Spleen (tissue), 11 donors: ENCODE measurements at regions not wholly inside any gene's neighbourhood (a gene's known extent, or its start where the extent isn't known, plus 50 kb on each side); places are given as distances from the start of the nearest gene placed in this dataset.

Experiments used
- DNase-seq: peaks from one replicate; pipeline ENCODE4 v3.0.0-alpha.2; 2020
- H3K27ac ChIP-seq, 8 donors: fragments of 200-600 bp; sonication (generic) in 7 of 8; 1 replicate in 4 of 8; 2 replicates in 4 of 8; pipeline versions ENCODE4 v1.5.0 to v1.8.0; 2016 to 2021; ENCODE audit warnings: inconsistent platforms in 4 of 8, mild to moderate bottlenecking in 4 of 8, moderate library complexity in 1 of 8
- H3K27me3 ChIP-seq, 7 donors: fragments of 200-600 bp; sonication (generic) in 6 of 7; replicated peaks in 1 of 7; 1 replicate in 4 of 7; 2 replicates in 3 of 7; pipeline versions ENCODE4 v1.5.0 to v1.8.0; 2016 to 2021; ENCODE audit warnings: inconsistent platforms in 3 of 7, mild to moderate bottlenecking in 1 of 7
- H3K36me3 ChIP-seq, 6 donors: fragments of 200-600 bp; sonication (generic) in 5 of 6; 1 replicate in 4 of 6; 2 replicates in 2 of 6; pipeline versions ENCODE4 v1.5.0 to v1.8.0; 2016 to 2021; ENCODE audit warnings: inconsistent platforms in 2 of 6
- H3K4me1 ChIP-seq, 6 donors: fragments of 200-600 bp; sonication (generic) in 5 of 6; 1 replicate in 3 of 6; 2 replicates in 3 of 6; pipeline versions ENCODE4 v1.5.0 to v1.8.0; 2016 to 2021; ENCODE audit warnings: inconsistent platforms in 3 of 6
- H3K4me3 ChIP-seq, 8 donors: fragments of 200-600 bp; sonication (generic) in 7 of 8; 1 replicate in 4 of 8; 2 replicates in 4 of 8; pipeline versions ENCODE4 v1.5.0 to v1.8.0; 2016 to 2021; ENCODE audit warnings: inconsistent platforms in 4 of 8, mild to moderate bottlenecking in 4 of 8, moderate library complexity in 2 of 8
- H3K9me3 ChIP-seq, 8 donors: fragments of 200-600 bp; sonication (generic) in 7 of 8; 1 replicate in 4 of 8; 2 replicates in 4 of 8; pipeline versions ENCODE4 v1.5.0 to v1.8.0; 2016 to 2021; ENCODE audit warnings: inconsistent platforms in 4 of 8
- CTCF ChIP-seq, 11 experiments: fragments of 200-600 bp in 7 of 11; fragments of 450-650 bp in 4 of 11; sonication (generic) in 4 of 11; IDR thresholded peaks in 8 of 11; conservative IDR thresholded peaks in 3 of 11; 1 replicate in 7 of 11; 2 replicates in 4 of 11; pipeline versions ENCODE4 v1.4.0 to v1.8.0; 2016 to 2021; ENCODE audit warnings: antibody characterized with exemption in 11 of 11, inconsistent platforms in 4 of 11, mild to moderate bottlenecking in 1 of 11
- POLR2A ChIP-seq, 3 donors: fragments of 450-650 bp; IDR thresholded peaks; one replicate each; pipeline ENCODE4 v1.5.1; 2017; ENCODE audit warnings: antibody characterized with exemption in 3 of 3, mild to moderate bottlenecking in 1 of 3
- POLR2AphosphoS5 ChIP-seq, 3 donors: sonication (generic); formaldehyde crosslinking; IDR thresholded peaks; one replicate each; pipeline ENCODE4 v1.5.1; 2017; ENCODE audit warnings: antibody characterized with exemption in 3 of 3
- WGBS, 5 donors: extraction: QIAGEN DNeasy Blood & Tissue Kit in 3 of 5; methylation state at CpG; one replicate each; pipeline versions ENCODE4 v1.1.5 to v1.1.7; 2013 to 2018; 5-methylcytosine and 5-hydroxymethylcytosine counted together
- intact Hi-C: fragments of 100-400 bp; cut with DNase I; formaldehyde crosslinking; loops from one replicate; pipeline ENCODE4 v1.15.0; 2023; ENCODE audit warnings: low total_unique reads
- donor health status: healthy with polysubstance abuse.
- donor health status: DM: no; HTN: no; CAD: no; lungs with moderate emphysema.
- donor health status: DM: no; HTN: no; CAD: no.
- donor health status: Bipolar disorder and iron deficiency.
- donor health status: healthy.
- donor health status: DM: no; HTN: no; CAD: no.
- donor health status: DM: yes; HTN: yes; CAD: no.

- H3K4me3 ChIP-seq, result no peak overlapping the region
- DNase-seq, result no peak
- TF ChIP-seq POLR2AphosphoS5 (IDR thresholded peaks at IDR 0.05), result no peak
- TF ChIP-seq POLR2A (IDR thresholded peaks at IDR 0.05), result no peak
- no peak for TF ChIP-seq CTCF (IDR thresholded peaks at IDR 0.05 in 8 of 11, conservative IDR thresholded peaks at IDR 0.05 in 3 of 11)
- H3K4me1 ChIP-seq, result no peaks in the 10 kb centered on the region
- H3K27me3 ChIP-seq, result no peaks in the 10 kb centered on the region
- no peaks in the 10 kb centered on the region for H3K36me3 ChIP-seq
- no peak overlapping the region for H3K27ac ChIP-seq
- WGBS, 5 donors, result 77 to 81% (median 81%) methylated on average over 3 of the region's 3 CpGs
- no peaks in the 10 kb centered on the region for H3K9me3 ChIP-seq
- intact Hi-C loops, result no loop called here
Measured at GRCh38 chr9:107105784-107106183, 177.3 kb upstream of the RAD23B start.

- DNase-seq, result no peak
- H3K27ac ChIP-seq, result no peak overlapping the region
- no peak for TF ChIP-seq CTCF (IDR thresholded peaks at IDR 0.05 in 8 of 11, conservative IDR thresholded peaks at IDR 0.05 in 3 of 11)
- TF ChIP-seq POLR2A (IDR thresholded peaks at IDR 0.05), result no peak
- TF ChIP-seq POLR2AphosphoS5 (IDR thresholded peaks at IDR 0.05), result no peak
- H3K4me1 ChIP-seq, result no peaks in the 10 kb centered on the region
- H3K4me3 ChIP-seq, result no peak overlapping the region
- 67 to 84% (median 74%) methylated on average over 3 of the region's 3 CpGs for WGBS, 5 donors
- H3K36me3 ChIP-seq, result no peaks in the 10 kb centered on the region
- H3K9me3 ChIP-seq, result no peaks in the 10 kb centered on the region
- intact Hi-C loops, result no loop called here
- no peaks in the 10 kb centered on the region for H3K27me3 ChIP-seq
Measured at GRCh38 chr9:107106416-107106815, 176.7 kb upstream of the RAD23B start.

GRCh38 chr9:107108342-107109130, 174.5 kb upstream of the RAD23B start:
- Histone ChIP-seq H3K4me1 (no peaks in the 10 kb centered on the region), H3K27me3 (peaks cover 0 to 8% (median 0%) of the 10 kb centered on the region in 7 donors), H3K27ac (no peak overlapping the region), H3K4me3 (no peak overlapping the region), H3K36me3 (no peaks in the 10 kb centered on the region), H3K9me3 (no peaks in the 10 kb centered on the region)
- intact Hi-C loops, result no loop called here
- TF ChIP-seq CTCF (IDR thresholded peaks at IDR 0.05 in 8 of 11, conservative IDR thresholded peaks at IDR 0.05 in 3 of 11), result no peak
- TF ChIP-seq POLR2A (IDR thresholded peaks at IDR 0.05), result no peak
- 78 to 89% (median 84%) methylated on average over 7 of the region's 7 CpGs for WGBS, 5 donors
- DNase-seq, result no peak

GRCh38 chr9:107109324-107109723, 173.8 kb upstream of the RAD23B start:
- Histone ChIP-seq H3K9me3 (no peaks in the 10 kb centered on the region), H3K27me3 (peaks cover 0 to 8% (median 0%) of the 10 kb centered on the region in 7 donors), H3K4me3 (no peak overlapping the region), H3K27ac (no peak overlapping the region), H3K4me1 (no peaks in the 10 kb centered on the region), H3K36me3 (no peaks in the 10 kb centered on the region)
- TF ChIP-seq CTCF (IDR thresholded peaks at IDR 0.05 in 8 of 11, conservative IDR thresholded peaks at IDR 0.05 in 3 of 11) (no peak), POLR2A (IDR thresholded peaks at IDR 0.05) (no peak), POLR2AphosphoS5 (IDR thresholded peaks at IDR 0.05) (no peak)
- intact Hi-C loops, result no loop called here
- WGBS, 5 donors, result 89 to 94% (median 93%) methylated on average over 2 of the region's 2 CpGs
- no peak for DNase-seq
